Cerebellar nuclear complex (tissue), 1 donor: ENCODE measurements at regions not wholly inside any gene's neighbourhood (a gene's known extent, or its start where the extent isn't known, plus 50 kb on each side); places are given as distances from the start of the nearest gene placed in this dataset.

Experiments
- DNase-seq, 2 experiments: peaks; one replicate each; lab custom pipeline; 2025; lab: John Stamatoyannopoulos, UW

- DNase-seq, result no peak
Observed at GRCh38 chr6:167583412-167583811, 243.3 kb upstream of the AFDN start.

GRCh38 chr6:167588181-167588919 is 238.4 kb upstream of the AFDN start:
- no peak for DNase-seq

GRCh38 chr6:167588920-167589614 is 237.6 kb upstream of the AFDN start:
- DNase-seq, result no peak

GRCh38 chr6:167589615-167589940 is 237.1 kb upstream of the AFDN start:
- no peak for DNase-seq

GRCh38 chr6:167590193-167590592 is 236.5 kb upstream of the AFDN start:
- DNase-seq, result no peak
